ENCODE measurements at regions not wholly inside any gene's neighbourhood (a gene's known extent, or its start where the extent isn't known, plus 50 kb on each side); places are given as distances from the start of the nearest gene placed in this dataset.
"Not testable (repeated sequence)": the region's sequence is repeated elsewhere in the genome, so short reads cannot be mapped to it uniquely, and the experiment has no call there.

GRCh38 chr10:78462726-78463228 is 429.1 kb downstream of the RPS24 start:
- H3K27ac ChIP-seq = no peak overlapping the region
- H3K27me3 ChIP-seq = no peaks in the 10 kb centered on the region
- 77 to 83% methylated on average over 7 of the region's 7 CpGs for WGBS, 2 donors
- no peaks in the 10 kb centered on the region for H3K9me3 ChIP-seq
- peaks cover 0 to 21% of the 10 kb centered on the region in 2 donors for H3K4me1 ChIP-seq
- no peak for DNase-seq
- no peak overlapping the region for H3K4me3 ChIP-seq (replicated peaks in 1 of 3)
- TF ChIP-seq CTCF (IDR thresholded peaks at IDR 0.05) (no peak), POLR2A (IDR thresholded peaks at IDR 0.05) (no peak)
- H3K36me3 ChIP-seq = no peaks in the 10 kb centered on the region
- intact Hi-C loops (cut with DNase I) = no loop called here

- intact Hi-C loops (cut with DNase I) = no loop called here
- WGBS, 2 donors = 62 to 72% methylated on average over 3 to 4 of the region's 4 CpGs
- DNase-seq = no peak
- Histone ChIP-seq H3K36me3 (no peaks in the 10 kb centered on the region), H3K4me3 (replicated peaks in 1 of 3) (no peak overlapping the region), H3K27me3 (no peaks in the 10 kb centered on the region), H3K27ac (no peak overlapping the region), H3K9me3 (no peaks in the 10 kb centered on the region), H3K4me1 (peaks cover 0 to 18% of the 10 kb centered on the region in 2 donors)
- no peak for TF ChIP-seq CTCF (IDR thresholded peaks at IDR 0.05)
- TF ChIP-seq POLR2A (IDR thresholded peaks at IDR 0.05) = no peak
These were observed 430.6 kb downstream of the RPS24 start for GRCh38 chr10:78464118-78464855.

GRCh38 chr10:78464856-78465267 is 431.2 kb downstream of the RPS24 start:
- peaks cover under 1 to 17% of the 10 kb centered on the region in 2 donors for H3K4me1 ChIP-seq
- H3K9me3 ChIP-seq = no peaks in the 10 kb centered on the region
- 79 to 83% methylated on average over 12 to 13 of the region's 13 CpGs for WGBS, 2 donors
- intact Hi-C loops (cut with DNase I) = no loop called here
- TF ChIP-seq POLR2A (IDR thresholded peaks at IDR 0.05) = no peak
- TF ChIP-seq CTCF (IDR thresholded peaks at IDR 0.05) = no peak
- no peak overlapping the region for H3K4me3 ChIP-seq (replicated peaks in 1 of 3)
- no peak overlapping the region for H3K27ac ChIP-seq
- H3K36me3 ChIP-seq = no peaks in the 10 kb centered on the region
- H3K27me3 ChIP-seq = no peaks in the 10 kb centered on the region
- DNase-seq = no peak

GRCh38 chr10:78465431-78465830 is 431.8 kb downstream of the RPS24 start:
- intact Hi-C loops (cut with DNase I) = no loop called here
- DNase-seq = no peak
- no peak overlapping the region for H3K27ac ChIP-seq
- TF ChIP-seq CTCF (IDR thresholded peaks at IDR 0.05) (no peak), POLR2A (IDR thresholded peaks at IDR 0.05) (no peak)
- H3K27me3 ChIP-seq = no peaks in the 10 kb centered on the region
- H3K36me3 ChIP-seq = no peaks in the 10 kb centered on the region
- H3K4me3 ChIP-seq (replicated peaks in 1 of 3) = no peak overlapping the region
- H3K9me3 ChIP-seq = no peaks in the 10 kb centered on the region
- 85 to 96% methylated on average over 2 of the region's 2 CpGs for WGBS, 2 donors
- peaks cover 4 to 23% of the 10 kb centered on the region in 2 donors for H3K4me1 ChIP-seq

GRCh38 chr10:78467496-78468106 is 433.9 kb downstream of the RPS24 start:
- H3K4me1 ChIP-seq = peaks cover 13 to 33% of the 10 kb centered on the region in 2 donors

GRCh38 chr10:78468731-78469130 is 435.1 kb downstream of the RPS24 start:
- H3K27ac ChIP-seq; DNase-seq; H3K4me3 ChIP-seq (replicated peaks in 1 of 3); intact Hi-C loops (cut with DNase I); H3K36me3 ChIP-seq; H3K27me3 ChIP-seq; H3K9me3 ChIP-seq: not testable (repeated sequence)
- 90 to 91% methylated on average over 8 to 16 of the region's 26 CpGs for WGBS, 2 donors
- H3K4me1 ChIP-seq = peaks cover 13 to 30% of the 10 kb centered on the region in 2 donors

More at GRCh38 chr10:78467496-78468106, 433.9 kb downstream of the RPS24 start:
- H3K4me3 ChIP-seq (replicated peaks in 1 of 3) = no peak overlapping the region
- H3K36me3 ChIP-seq = no peaks in the 10 kb centered on the region
- H3K27me3 ChIP-seq = no peaks in the 10 kb centered on the region
- DNase-seq = no peak
- no peaks in the 10 kb centered on the region for H3K9me3 ChIP-seq
- 62 to 63% methylated on average over 7 of the region's 7 CpGs for WGBS, 2 donors
- TF ChIP-seq CTCF (IDR thresholded peaks at IDR 0.05) = no peak
- intact Hi-C loops (cut with DNase I) = no loop called here
- no peak overlapping the region for H3K27ac ChIP-seq

Measured in thyroid gland (tissue), 4 donors.